ENCODE measurements at regions not wholly inside any gene's neighbourhood (a gene's known extent, or its start where the extent isn't known, plus 50 kb on each side); places are given as distances from the start of the nearest gene placed in this dataset.

DNA sequence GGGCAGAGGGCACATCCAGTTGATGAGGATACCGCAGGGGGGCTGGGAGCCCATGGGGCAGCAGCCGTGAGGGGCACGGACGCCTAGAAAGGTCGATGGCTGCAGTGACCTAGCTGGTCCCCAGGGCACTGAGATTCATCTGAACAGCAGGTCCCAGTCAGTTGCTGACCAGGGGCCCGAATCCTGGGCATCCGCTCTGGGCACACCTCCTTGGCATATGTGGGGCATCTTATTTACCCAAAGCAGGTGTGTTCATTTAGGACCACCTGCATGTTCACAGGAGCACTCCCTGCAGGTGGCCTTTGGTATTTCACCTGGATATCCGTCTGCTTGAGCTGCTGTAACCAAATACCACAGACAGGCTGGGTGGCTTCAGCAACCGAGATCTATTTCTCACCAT lies 72.0 kb upstream of the ODC1 start:
- Histone ChIP-seq H3K79me2 (ENCODE audit: insufficient read depth) (no peaks in the 10 kb centered on the region), H3K4me1 (ENCODE audit: control insufficient read depth in 1 of 2, insufficient read depth in 2 of 2, low read depth in 1 of 2, low read length in 1 of 2) (no peaks in the 10 kb centered on the region), H3K27ac (ENCODE audit: low read depth in 2 of 2, low read length in 1 of 2) (no peak overlapping the region), H3K9ac (no peak overlapping the region), H3K4me2 (no peak overlapping the region), H3K27me3 (ENCODE audit: insufficient read depth) (no peaks in the 10 kb centered on the region), H3K9me3 (peaks cover 18% of the 10 kb centered on the region; the same call in 1 of the 2 replicates), H2AFZ (ENCODE audit: low read depth) (no peak overlapping the region), H3K36me3 (replicated peaks in 1 of 2; ENCODE audit: control insufficient read depth in 1 of 2, insufficient read depth in 2 of 2, low read length in 1 of 2) (no peaks in the 10 kb centered on the region), H4K20me1 (ENCODE audit: insufficient read depth) (no peaks in the 10 kb centered on the region), H3K4me3 (ENCODE audit: low read depth in 2 of 2, low read length in 1 of 2) (no peak overlapping the region), H3F3A (replicated peaks; ENCODE audit: insufficient read depth) (no peaks in the 10 kb centered on the region), H3K9me2 (no peaks in the 10 kb centered on the region)
- 82% methylated on average over 9 of the region's 9 CpGs for WGBS (ENCODE audit: low lambda C conversion rate)
- TF ChIP-seq, protein P1, sequence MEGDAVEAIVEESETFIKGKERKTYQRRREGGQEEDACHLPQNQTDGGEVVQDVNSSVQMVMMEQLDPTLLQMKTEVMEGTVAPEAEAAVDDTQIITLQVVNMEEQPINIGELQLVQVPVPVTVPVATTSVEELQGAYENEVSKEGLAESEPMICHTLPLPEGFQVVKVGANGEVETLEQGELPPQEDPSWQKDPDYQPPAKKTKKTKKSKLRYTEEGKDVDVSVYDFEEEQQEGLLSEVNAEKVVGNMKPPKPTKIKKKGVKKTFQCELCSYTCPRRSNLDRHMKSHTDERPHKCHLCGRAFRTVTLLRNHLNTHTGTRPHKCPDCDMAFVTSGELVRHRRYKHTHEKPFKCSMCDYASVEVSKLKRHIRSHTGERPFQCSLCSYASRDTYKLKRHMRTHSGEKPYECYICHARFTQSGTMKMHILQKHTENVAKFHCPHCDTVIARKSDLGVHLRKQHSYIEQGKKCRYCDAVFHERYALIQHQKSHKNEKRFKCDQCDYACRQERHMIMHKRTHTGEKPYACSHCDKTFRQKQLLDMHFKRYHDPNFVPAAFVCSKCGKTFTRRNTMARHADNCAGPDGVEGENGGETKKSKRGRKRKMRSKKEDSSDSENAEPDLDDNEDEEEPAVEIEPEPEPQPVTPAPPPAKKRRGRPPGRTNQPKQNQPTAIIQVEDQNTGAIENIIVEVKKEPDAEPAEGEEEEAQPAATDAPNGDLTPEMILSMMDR (IDR thresholded peaks at IDR 0.05), result peak; percentile 20; the same call in 1 of the 2 replicates
- no peak for TF ChIP-seq SIN3A (IDR thresholded peaks at IDR 0.05; ENCODE audit: borderline replicate concordance, low read depth, low read length)
- TF ChIP-seq ELF1 (IDR thresholded peaks at IDR 0.05), result no peak
- no peak for TF ChIP-seq FOSL2 (IDR thresholded peaks at IDR 0.05; ENCODE audit: borderline replicate concordance, low read depth)
- ChIA-PET CTCF (interaction anchor here (0.7 to 1.1 kb wide), 2 partner anchors 9 to 15 kb away, joined by 3 to 5 read pairs; no protein-coding TSS in a partner anchor), POLR2A (no interaction called here)
- no peak for DNase-seq

DNA sequence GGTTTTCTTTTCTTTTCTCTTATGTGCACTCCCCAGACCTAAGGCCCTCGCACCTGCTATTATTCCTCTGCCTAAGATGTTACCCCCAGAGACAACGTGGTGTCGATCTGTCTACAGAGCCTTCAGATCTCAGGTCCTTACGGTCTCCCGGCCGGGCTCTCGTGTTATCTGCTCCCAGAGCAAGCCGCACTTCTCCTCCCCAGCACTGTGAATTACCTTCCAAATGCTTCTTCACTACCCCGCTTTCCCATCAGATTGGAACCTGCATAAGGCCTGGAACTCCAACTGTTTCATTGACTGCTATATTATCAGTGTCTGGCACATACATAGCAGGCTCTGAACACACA lies 71.2 kb upstream of the ODC1 start:
- no peaks in the 10 kb centered on the region for H3K79me2 ChIP-seq (ENCODE audit: insufficient read depth)
- no peaks in the 10 kb centered on the region for H3K9me2 ChIP-seq
- ChIA-PET POLR2A (no interaction called here), CTCF (no interaction called here)
- no peak for DNase-seq
- no peaks in the 10 kb centered on the region for H3K36me3 ChIP-seq (replicated peaks in 1 of 2; ENCODE audit: control insufficient read depth in 1 of 2, insufficient read depth in 2 of 2, low read length in 1 of 2)
- no peak overlapping the region for H3K4me3 ChIP-seq (ENCODE audit: low read depth in 2 of 2, low read length in 1 of 2)
- H3F3A ChIP-seq (replicated peaks; ENCODE audit: insufficient read depth), result no peaks in the 10 kb centered on the region
- no peak overlapping the region for H2AFZ ChIP-seq (ENCODE audit: low read depth)
- WGBS (ENCODE audit: low lambda C conversion rate), result 88% methylated on average over 9 of the region's 9 CpGs
- no peak overlapping the region for H3K4me2 ChIP-seq
- H3K4me1 ChIP-seq (ENCODE audit: control insufficient read depth in 1 of 2, insufficient read depth in 2 of 2, low read depth in 1 of 2, low read length in 1 of 2), result no peaks in the 10 kb centered on the region
- H3K27me3 ChIP-seq (ENCODE audit: insufficient read depth), result no peaks in the 10 kb centered on the region
- no peak overlapping the region for H3K9ac ChIP-seq
- TF ChIP-seq TEAD4 (IDR thresholded peaks at IDR 0.05; ENCODE audit: borderline replicate concordance, insufficient read depth), result no peak
- no peak for TF ChIP-seq SMC3 (IDR thresholded peaks at IDR 0.05; ENCODE audit: low read depth, low read length)
- TF ChIP-seq FOSL2 (IDR thresholded peaks at IDR 0.05; ENCODE audit: borderline replicate concordance, low read depth), result no peak
- TF ChIP-seq RXRA (IDR thresholded peaks at IDR 0.05; ENCODE audit: borderline replicate concordance, low read depth), result no peak
- no peak for TF ChIP-seq CHD2 (IDR thresholded peaks at IDR 0.05; ENCODE audit: low read length, partially characterized antibody)
- TF ChIP-seq, protein P2, sequence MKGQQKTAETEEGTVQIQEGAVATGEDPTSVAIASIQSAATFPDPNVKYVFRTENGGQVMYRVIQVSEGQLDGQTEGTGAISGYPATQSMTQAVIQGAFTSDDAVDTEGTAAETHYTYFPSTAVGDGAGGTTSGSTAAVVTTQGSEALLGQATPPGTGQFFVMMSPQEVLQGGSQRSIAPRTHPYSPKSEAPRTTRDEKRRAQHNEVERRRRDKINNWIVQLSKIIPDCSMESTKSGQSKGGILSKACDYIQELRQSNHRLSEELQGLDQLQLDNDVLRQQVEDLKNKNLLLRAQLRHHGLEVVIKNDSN (IDR thresholded peaks at IDR 0.05; ENCODE audit: borderline replicate concordance, low read depth), result no peak
- no peak for TF ChIP-seq SIN3A (IDR thresholded peaks at IDR 0.05; ENCODE audit: borderline replicate concordance, low read depth, low read length)
- TF ChIP-seq MEF2A (IDR thresholded peaks at IDR 0.05; ENCODE audit: borderline replicate concordance, low read depth), result no peak
- no peak for TF ChIP-seq POLR2AphosphoS5 (IDR thresholded peaks at IDR 0.05; ENCODE audit: low read depth, low read length)
- TF ChIP-seq, protein P3, sequence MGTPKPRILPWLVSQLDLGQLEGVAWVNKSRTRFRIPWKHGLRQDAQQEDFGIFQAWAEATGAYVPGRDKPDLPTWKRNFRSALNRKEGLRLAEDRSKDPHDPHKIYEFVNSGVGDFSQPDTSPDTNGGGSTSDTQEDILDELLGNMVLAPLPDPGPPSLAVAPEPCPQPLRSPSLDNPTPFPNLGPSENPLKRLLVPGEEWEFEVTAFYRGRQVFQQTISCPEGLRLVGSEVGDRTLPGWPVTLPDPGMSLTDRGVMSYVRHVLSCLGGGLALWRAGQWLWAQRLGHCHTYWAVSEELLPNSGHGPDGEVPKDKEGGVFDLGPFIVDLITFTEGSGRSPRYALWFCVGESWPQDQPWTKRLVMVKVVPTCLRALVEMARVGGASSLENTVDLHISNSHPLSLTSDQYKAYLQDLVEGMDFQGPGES (IDR thresholded peaks at IDR 0.05; ENCODE audit: low read depth, low read length), result no peak
- no peak for TF ChIP-seq RCOR1 (IDR thresholded peaks at IDR 0.05; ENCODE audit: low read length)
- TF ChIP-seq, protein P1 (IDR thresholded peaks at IDR 0.05), result no peak
- no peak for TF ChIP-seq EP300 (IDR thresholded peaks at IDR 0.05; ENCODE audit: borderline replicate concordance in 1 of 2, low read depth in 1 of 2, low read length in 1 of 2)
- TF ChIP-seq NRF1 (IDR thresholded peaks at IDR 0.05; ENCODE audit: low read depth, low read length), result no peak
- TF ChIP-seq, protein P4, sequence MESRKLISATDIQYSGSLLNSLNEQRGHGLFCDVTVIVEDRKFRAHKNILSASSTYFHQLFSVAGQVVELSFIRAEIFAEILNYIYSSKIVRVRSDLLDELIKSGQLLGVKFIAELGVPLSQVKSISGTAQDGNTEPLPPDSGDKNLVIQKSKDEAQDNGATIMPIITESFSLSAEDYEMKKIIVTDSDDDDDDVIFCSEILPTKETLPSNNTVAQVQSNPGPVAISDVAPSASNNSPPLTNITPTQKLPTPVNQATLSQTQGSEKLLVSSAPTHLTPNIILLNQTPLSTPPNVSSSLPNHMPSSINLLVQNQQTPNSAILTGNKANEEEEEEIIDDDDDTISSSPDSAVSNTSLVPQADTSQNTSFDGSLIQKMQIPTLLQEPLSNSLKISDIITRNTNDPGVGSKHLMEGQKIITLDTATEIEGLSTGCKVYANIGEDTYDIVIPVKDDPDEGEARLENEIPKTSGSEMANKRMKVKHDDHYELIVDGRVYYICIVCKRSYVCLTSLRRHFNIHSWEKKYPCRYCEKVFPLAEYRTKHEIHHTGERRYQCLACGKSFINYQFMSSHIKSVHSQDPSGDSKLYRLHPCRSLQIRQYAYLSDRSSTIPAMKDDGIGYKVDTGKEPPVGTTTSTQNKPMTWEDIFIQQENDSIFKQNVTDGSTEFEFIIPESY (IDR thresholded peaks at IDR 0.05; ENCODE audit: borderline replicate concordance, low read depth), result no peak
- TF ChIP-seq FOXJ3 (CRISPR knock-in tag; IDR thresholded peaks at IDR 0.05), result no peak
- no peak for TF ChIP-seq EZH2phosphoT487 (IDR thresholded peaks at IDR 0.05; ENCODE audit: borderline replicate concordance, low read depth)
- no peak for TF ChIP-seq JUND (IDR thresholded peaks at IDR 0.05)
- no peak for TF ChIP-seq GATA2 (CRISPR knock-in tag; IDR thresholded peaks at IDR 0.05)
- H4K20me1 ChIP-seq (ENCODE audit: insufficient read depth), result no peaks in the 10 kb centered on the region
- peaks cover 18% of the 10 kb centered on the region; the same call in 1 of the 2 replicates for H3K9me3 ChIP-seq
- no peak overlapping the region for H3K27ac ChIP-seq (ENCODE audit: low read depth in 2 of 2, low read length in 1 of 2)

Measured in SK-N-SH (cell line).